Kasumi-1 (cell line): ENCODE measurements at regions not wholly inside any gene's neighbourhood (a gene's known extent, or its start where the extent isn't known, plus 50 kb on each side); places are given as distances from the start of the nearest gene placed in this dataset.

ENCODE experiments used
- DNase-seq, 2 experiments: peaks; one replicate each; lab custom pipeline; 2025; lab: John Stamatoyannopoulos, UW

DNA sequence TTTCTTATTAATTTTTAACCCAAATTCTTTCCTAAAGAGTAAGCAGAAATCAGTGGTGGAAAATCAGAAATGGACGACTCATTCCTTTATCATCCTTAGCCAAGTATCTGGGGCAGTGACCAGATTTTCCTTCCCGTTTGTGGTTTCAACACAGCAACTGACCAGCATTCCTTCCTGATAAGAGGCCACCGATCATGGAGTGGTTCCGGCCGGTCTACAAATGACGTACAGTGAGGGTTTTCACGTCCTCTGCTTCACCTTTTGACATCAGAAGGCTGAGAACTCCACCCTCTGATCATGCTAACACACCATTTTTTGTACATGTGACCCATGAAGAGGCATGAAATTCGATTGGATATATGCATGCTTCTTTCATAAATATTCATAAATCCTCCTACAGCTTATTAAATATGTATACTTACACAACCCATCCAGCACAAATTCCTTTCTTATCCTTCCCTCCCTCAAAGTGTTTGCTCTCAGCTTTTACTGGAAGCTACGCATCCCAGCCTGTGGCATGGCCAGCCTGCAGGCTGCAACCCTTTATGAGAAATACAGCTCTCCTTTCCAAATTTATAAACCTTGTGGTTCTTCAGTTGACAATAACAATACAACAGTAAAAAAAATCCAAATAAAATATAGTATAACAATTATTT, 173.0 kb upstream of the CASK start:
- DNase-seq: no peak

DNA sequence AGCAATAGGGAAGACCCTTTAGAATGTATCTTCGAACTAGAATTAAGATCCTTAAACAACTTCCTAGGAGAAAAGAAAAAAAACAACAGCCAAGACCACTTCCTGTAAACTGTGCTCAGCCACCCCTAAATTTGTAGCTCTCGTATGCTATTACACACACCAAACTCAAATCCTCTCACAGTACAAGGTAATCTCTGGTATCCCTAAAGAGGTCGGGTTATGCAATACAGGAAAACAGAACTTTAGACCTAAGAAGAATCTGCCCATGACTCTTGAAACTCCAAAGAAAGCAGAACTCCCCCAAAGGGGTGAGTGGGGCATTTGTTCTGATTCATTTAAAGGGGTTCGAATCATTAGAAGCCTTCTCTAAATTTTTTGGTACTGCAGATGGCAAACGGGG, 170.9 kb upstream of the CASK start:
- DNase-seq: no peak

DNA sequence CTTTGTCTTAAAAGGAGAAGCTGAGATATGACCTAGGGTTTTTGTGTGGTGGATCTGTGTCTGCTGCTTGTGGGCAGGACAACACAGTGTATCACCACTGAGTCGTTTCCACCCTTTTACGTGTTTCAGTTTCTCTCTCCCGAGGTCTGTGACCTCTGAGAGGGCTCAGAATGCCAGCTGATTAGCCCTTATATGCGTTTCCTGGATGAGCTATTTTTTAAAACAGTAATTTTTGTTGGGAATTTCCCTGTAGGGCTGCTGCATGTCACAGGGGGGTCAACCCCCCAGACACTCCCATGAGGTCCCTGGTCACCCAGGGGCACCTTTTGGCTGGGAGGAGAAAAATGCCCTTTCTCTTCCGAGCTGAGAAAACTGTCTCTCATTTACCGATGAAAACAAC, 170.4 kb upstream of the CASK start:
- DNase-seq: no peak

DNA sequence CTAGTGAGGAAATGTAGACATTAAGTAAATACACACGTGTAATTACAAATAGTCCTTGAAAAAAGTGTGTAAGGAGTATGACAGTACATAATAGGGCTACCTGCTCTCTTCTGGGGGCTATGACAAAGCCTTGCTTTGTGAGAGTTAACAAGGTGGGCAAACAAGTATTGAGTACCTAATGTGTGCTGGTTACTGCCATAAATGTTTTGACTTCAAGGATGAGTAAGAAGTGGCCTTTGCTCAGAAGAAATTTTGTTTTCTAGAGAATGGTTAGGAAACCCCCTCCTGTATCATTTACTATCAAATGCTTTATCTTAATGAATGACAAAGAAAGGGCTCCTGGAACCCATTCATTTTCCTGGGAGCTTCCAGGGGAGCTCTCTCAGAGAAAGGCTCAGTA, 167.0 kb upstream of the CASK start:
- DNase-seq: no peak

DNA sequence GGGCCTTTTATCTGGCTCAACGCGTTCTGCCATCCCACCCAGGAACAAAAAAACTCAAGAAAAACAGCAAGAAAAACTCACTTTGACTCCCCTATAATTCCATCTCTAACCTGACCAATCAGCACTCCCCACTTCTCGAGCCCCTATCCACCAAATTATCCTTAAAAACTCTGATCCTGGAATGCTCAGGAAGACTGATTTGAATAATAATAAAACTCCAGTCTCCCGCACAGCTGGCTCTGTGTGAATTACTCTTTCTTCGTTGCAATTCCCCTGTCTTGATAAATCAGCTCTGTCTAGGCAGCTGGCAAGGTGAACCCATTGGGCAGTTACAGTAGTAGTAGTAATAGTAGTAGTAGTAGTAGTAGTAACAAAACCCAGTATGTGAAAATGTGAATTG, 165.7 kb upstream of the CASK start:
- no peak for DNase-seq

DNA sequence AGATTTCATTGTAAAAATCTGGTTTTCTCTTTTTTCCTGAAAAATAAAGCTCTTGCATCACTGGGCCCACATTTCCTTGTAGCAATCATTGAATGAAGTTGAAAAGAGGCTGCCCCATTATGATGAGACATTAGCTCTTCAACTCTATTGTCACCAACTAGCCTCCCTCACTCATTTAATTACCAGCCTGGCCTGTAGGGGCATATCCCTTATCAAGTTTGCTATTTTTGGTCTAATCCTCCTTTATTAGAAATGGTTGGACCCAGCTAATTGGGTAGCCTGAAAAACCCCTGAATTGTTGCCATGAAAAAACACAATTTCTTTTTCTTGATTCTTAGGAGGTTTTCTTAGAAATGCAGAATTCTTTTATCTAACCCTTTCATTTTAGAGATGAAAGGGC, 164.6 kb upstream of the CASK start:
- no peak for DNase-seq

DNA sequence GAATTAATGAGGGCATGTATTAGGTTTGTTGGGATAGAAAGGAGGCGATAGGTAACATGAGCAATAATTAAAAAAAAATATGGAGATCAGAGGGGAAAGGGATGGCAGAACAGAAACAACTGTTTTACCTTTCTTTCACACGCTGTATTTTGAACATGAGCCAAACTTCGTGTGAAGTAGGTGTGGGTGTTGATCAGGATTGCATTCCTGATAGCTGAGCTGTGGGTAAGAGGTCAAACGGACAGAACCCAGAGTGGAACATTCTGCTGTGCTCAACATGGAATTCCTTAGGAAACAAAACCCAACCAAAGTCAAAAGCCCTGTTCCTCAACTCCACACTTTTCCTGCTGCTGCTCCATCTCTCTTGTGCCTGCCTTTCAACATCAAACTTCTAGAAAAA, 162.5 kb upstream of the CASK start:
- DNase-seq: no peak

DNA sequence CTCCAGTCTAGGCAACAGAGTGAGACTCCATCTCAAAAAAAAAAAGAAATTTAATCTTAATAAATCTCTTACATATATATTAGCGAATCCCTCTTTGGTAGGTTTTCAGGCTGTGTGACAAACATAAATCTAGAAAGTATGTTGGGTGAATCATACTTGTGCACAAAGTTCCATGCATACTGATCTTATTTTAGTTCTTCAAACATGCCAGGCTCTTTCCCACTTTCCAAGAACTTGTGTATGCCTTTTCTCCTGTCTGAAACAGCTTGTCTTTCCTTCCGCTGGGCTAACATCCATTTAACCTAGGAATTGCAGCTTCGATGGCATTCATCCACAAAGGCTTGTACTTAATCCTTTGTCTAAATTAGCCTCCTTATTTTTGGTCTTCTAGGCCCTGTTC, 156.6 kb upstream of the CASK start:
- DNase-seq: no peak

DNA sequence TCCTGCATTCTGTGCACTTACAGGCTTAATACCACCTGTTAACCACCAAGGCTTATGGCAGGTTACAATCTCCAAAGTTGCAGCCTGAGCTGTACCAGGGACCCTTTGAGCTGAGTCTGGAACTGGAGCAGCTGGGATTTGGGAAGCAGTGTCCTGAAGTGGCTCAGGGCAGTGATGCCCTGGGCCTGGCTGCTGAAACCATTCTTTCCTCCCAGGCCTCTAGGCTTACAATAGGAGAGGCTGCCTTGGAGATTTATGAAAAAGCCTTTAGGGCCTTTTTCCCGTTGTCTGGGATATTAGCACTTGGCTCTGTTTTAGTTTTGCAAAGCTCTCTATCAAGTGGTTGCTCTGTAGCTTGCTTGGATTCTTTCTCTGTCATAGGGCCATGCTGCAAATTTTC, 154.3 kb upstream of the CASK start:
- DNase-seq: no peak

DNA sequence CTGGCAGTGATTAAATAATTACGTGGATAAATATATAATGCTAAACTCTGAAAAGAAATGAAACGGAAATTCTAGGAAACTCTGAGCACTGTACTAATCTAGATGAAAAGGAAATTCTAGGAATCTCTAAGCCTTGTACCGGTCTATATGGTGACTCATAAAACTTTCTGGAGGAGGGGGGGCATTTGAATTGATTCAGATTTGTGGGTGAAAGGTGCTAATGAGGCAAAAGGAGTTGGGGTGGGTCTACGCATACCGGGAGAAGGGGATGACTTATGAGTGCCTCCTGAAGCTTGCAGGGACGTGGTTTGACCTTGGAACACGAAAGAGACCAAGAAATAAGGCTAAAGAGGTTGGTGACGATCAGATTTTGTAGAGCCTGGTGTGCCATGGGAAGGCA, 151.7 kb upstream of the CASK start:
- DNase-seq: no peak

DNA sequence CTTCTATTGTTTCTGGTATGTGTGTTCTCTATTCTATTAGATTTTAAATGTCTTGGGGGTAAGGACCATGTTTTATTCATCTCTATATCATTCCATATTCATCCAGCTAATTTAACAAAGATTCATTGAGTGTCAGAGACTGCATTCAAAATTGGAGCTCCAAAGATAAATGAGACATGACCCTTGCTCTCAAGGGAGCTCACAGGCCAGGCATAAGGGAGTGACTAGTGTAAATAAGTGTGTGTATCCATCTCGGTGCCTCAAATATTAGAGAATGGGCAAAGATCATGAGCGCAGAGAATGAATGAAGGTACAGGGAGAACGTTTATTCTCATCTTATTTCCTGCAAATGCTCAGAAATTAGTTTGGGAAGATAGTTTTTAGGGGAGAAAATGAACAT, 150.1 kb upstream of the CASK start:
- DNase-seq: no peak

DNA sequence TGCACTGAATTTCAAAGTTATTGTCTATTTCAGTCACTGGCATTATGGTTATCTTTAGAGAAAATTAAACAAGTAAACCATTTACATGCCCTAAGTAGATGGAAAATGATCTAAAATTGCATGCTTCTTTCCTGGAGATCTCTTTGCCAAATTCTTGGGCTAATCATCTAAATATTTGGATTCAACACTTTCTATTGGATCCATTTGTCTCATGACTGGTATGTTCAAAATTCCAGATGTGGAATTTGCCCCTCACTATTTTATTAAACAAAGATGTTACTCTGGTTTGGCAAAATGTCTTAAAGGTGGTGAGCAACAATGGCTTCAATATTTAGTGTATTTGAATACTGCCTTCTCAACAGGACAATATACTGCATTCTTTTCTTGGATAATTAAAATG, 147.5 kb upstream of the CASK start:
- no peak for DNase-seq

DNA sequence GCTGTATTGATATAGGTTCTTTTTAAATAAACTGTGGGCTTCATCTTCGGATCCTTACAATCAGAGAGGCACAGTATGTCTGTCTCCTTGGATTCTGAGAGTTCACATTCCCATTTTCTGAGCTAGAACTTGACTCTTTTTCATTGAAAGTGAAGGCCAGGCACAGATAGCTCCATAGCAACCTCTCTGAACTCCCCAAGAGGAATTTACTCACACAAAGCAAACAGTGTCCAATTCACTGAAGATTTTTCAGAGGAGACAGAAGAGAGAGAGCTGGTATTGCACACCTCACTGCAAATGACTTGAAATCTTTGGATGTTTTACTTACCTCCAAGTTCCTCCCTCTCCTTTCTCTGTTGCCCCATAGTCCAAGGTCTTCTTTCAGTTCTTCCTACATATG, 130.9 kb upstream of the CASK start:
- DNase-seq: no peak

DNA sequence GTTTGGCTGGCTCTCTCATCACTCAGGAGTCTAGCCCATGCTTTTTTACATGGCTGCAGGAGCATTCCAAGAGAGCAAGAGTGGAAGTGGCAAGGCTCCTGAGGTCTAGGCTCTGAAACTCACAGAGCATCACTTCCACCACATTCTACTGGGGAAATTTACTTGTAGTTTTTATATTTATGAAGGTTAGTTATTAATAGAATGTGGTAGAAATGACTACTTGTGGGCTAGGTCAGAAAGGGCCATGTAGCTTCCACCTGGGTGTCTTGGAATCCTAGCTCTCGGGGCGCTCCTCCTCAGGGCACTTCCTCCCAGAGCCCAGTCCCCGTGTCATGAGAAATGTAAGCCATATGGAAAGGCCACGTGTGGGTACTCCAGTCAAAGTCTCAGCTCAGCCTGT, 127.0 kb upstream of the CASK start:
- no peak for DNase-seq

DNA sequence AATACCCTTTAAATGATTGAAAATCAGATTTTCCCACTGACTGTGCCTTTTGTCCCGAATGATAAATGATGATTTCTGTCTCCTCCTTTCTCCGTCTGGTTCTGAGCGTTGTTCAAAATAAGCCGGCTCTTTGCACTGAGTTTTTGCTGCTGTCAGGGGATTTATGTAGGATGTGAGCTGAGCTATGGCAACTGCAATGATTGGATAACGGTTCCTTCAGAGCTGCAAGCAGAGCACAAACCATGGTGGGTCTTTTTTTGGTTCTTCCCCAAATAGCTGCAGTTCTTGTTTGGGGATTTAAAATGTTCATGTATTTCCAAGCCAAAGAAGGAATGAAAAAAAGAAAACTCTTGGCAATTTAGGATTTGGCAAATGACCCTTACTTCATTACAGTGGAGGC, 124.5 kb upstream of the CASK start:
- DNase-seq: no peak

DNA sequence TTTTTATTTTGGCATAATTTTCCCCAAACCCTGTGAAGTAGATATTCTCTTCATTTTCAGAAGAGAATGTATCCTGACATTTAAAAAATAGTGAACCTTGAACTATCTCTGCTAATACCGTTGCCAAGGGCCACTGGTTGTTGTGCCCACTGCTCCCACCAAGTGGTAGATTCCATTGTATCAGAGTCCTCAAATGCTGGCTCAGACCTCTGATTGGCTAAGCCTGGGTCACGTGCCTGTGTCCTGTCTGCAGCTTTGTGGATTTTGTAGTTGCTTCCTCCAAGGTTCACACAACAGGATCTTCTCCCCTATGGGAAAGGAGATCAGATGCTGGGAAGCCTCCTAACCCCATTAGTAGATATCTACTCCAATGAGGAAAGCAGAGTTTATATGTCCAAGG, 104.8 kb upstream of the CASK start:
- no peak for DNase-seq

DNA sequence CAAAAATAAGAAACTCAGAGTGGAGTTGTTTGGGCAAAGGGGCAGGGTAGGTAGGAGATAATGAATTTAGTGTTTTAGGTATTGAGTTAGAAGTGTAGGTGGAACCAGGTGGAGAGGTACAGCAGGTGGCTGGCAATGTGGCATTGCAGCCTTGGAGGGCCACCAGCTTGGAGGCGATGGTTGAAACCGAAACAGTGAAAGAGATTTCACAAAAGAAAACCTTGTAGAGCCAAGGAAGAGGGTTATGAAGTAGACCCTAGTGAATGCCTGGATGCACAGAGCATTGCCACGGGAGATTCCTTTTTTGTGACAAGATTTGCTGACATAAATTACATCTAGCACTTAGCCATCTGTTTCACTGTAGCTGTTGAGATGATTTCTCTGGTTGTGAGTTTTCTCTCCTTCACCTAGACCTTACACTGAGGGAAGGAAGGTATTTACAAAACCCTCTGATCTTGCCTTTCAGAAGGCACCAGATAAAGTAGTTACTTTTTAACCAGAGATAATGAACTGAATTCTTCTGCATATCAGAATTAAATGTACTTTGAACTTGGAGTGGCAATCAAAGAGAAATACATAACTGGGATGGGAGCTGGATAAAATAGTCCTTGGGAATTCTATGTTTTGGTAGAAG, 104.1 kb upstream of the CASK start:
- DNase-seq: no peak

DNA sequence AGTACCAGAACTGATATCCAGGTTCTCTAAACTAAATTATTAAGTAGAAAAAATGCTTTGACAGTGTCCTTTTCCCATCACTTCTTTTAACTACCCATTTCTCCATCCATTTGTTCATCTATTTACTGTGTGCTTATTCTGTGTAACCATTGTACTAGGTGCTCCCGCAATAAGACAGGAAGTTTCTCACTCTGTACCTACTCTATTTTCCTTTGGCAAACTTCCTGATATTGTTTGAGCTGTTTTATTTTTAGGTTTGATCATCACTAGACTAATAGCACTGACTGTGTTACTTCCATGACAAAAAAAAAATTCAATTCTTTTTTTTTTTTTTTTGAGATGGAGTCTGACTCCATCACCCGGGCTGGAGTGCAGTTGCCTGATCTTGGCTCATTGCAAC, 102.5 kb upstream of the CASK start:
- DNase-seq: no peak

DNA sequence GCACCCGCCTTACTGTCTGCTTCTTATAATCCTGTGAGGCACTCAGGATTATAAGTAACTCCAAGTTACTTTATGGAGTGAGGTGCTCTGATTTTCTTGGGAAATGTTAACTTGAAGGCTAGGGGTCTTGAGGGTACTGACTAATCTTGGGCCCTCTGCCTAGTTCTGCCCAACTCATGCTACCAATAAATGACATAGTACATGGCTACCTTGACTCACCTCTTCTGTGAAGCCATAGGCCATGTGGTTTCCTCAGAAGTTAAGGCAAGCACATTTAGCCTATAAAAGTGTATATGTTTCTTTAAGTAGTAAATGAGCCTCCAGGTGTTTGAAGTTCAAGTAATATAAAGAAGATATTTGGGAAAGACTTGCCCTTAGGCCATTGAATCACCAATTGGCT, 99.8 kb upstream of the CASK start:
- DNase-seq: no peak

DNA sequence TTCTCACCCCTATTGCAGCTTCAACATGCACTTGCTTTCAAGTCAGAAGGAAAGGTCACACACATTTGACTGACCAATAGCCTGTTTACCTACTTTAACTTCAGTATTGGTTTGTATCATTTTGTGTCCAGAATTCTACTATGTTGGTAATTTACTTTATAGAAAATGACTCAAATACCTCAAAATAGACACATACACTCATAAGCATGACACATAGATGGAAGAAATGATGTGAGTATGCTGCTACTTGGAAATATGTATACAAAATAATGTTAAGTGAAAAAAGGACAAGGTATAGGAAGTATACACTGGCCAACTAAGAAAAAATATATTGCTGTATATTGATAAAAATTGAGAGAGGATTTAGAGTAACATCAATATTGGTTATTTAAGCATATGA, 98.8 kb upstream of the CASK start:
- DNase-seq: no peak

DNA sequence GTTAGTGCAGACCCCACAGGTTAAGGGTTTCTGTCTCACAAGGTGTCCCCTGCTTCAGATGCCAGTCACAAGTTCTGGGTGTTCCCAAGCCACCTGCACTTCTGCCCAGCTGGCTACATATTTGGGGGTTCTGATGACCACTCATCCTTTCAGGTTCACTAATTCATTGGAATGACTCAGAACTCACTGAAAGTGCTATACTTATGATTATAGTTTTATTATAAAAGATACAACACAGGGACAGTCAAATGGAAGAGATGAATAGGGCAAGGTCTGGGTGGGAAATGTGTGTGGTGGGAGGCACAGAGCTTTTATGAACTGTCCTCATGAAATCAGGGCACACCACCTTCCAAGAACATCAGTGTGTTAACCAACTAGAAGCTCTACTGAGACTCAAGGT, 97.7 kb upstream of the CASK start:
- DNase-seq: no peak

DNA sequence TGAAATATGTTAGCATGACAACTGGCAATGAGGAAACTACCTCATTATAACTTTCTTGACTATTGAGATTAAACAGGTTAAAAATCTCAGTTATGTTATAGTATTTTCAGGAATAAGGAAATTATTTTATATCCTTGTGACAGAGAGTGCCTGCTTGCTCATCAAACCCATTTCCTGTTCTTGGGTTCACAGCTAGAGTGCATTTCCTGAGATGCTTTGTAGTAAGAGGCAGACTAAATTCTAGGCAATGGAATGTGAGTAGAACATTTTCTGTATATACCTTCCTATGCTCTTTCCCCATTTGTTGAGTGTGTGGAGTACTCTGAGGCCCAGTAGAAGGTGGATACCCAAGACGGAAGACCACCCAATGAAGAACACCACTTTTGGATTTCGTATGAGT, 96.9 kb upstream of the CASK start:
- peak; percentile 0 to 3 for DNase-seq

DNA sequence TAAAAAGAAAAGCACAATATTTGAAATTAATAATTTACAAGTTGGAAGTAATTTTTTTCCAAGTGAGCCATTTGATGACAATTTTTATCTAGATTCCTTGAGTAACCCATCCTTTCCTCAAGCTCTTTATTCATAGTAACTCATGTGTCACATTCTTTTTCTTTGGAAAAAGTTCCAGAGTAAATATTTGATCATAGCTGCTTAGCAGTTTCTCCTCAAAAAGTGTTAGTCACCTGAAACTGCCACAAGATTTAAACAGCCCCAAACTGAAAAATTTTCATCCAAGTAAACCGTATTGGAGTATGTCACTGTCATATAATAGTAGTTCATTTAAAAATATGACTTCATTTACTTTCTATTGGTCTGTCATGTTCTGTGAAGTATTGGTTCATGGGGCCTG, 94.6 kb upstream of the CASK start:
- no peak for DNase-seq

DNA sequence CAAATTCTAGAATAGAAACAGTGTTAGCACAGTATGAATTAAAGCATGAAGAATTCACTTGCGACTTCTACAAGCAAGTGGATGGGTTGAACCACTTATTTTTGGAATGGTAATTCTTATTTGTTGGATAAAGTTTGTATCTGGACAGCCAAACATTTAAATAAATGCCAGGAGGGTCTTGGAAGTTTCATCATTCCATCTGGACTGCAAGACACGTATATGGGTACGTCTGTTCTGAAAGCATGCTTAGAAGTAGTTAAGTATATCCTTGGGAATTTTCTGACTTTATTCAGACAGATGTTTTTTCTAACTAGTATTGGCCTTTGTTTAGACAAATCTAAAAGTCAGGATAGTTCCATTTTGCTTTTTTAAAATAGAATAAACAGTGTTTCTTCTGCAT, 77.5 kb upstream of the CASK start:
- DNase-seq: no peak

DNA sequence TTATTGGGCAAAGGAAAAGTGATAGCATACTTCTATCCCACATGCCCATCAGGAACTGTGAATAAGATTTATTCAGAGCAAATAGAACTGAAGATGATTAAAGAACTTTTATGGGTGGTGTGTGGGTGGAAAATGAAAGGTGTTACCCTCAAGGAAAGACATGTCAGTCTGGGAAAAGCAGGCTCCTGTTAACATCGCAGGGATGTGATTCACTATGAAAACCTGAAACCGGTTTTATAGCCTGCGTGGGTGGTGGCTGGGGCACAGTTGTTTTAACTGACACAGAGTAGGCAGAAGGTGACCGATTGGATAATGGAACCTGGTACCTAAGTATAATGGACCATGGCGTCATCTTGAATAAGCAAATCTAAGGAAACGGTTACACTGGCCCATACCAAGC, 61.3 kb upstream of the CASK start:
- no peak for DNase-seq
